Ectodermal cell (in vitro differentiated cells): ENCODE measurements at regions not wholly inside any gene's neighbourhood (a gene's known extent, or its start where the extent isn't known, plus 50 kb on each side); places are given as distances from the start of the nearest gene placed in this dataset.

Experiments used
- H3K27ac ChIP-seq: 2 replicates; pipeline ENCODE4 v1.7.0; 2013; ENCODE audit warnings: mild to moderate bottlenecking, low read depth, low read length; ENCODE audit not compliant: insufficient read depth, poor library complexity, severe bottlenecking
- H3K27me3 ChIP-seq: 2 replicates; pipeline ENCODE4 v1.7.0; 2013; ENCODE audit warnings: mild to moderate bottlenecking, low read length; ENCODE audit not compliant: insufficient read depth, control insufficient read depth, poor library complexity, severe bottlenecking
- H3K36me3 ChIP-seq: one replicate; pipeline ENCODE4 v1.7.0; 2013; ENCODE audit warnings: low read length; ENCODE audit not compliant: control insufficient read depth, insufficient read depth
- H3K4me1 ChIP-seq: one replicate; pipeline ENCODE4 v1.7.0; 2013; ENCODE audit warnings: low read length; ENCODE audit not compliant: control insufficient read depth, insufficient read depth
- H3K4me3 ChIP-seq: 2 replicates; pipeline ENCODE4 v1.7.0; 2013; ENCODE audit warnings: low read depth, low read length, control low read depth; ENCODE audit not compliant: insufficient read depth
- H3K9me3 ChIP-seq: 2 replicates; pipeline ENCODE4 v1.7.0; 2013; ENCODE audit warnings: mild to moderate bottlenecking, low read length, moderate library complexity; ENCODE audit not compliant: control insufficient read depth
- WGBS, 2 experiments: methylation state at CpG; one replicate each; pipeline ENCODE4 v1.1.7; 2013; ENCODE audit warnings: missing lambda C conversion rate in 2 of 2; 5-methylcytosine and 5-hydroxymethylcytosine counted together

DNA sequence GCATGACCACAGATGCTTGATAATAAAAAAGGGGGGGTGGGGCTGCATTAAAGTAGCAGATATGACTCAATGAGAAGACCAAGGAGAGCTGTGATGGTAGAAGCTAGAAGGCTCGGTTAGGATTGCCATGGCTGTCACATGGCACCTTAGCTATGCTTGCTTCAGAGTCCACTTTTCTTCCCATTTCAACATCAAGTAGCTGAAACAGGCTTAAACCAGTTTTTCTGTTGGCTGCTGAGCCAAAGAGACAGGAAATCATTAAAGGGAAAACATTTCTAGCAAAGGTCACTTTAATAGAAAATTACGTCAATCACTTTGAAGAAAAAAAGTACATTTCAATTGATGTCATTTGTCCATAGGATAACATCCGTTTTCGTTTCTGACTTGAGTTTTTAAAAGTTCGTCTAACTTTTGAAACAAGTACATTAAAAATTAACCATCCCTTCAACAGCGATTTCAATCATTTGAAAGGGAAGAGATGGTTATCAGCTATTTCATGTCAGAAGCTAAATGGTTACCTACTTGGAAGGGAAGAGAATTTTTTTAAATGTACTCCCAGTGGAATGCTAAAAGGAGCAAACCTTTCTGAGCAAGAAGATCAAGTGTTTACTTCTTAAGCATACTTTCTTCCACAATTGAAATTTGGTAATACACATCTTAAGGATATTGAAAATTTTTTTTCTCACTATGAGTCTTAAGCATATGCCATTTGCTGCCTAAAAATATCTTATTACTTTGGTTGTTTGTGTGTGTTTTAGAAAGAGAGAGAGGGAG, 488.1 kb upstream of the PRMT6 start:
- H3K27me3 ChIP-seq: no peaks in the 10 kb centered on the region
- H3K4me1 ChIP-seq: no peaks in the 10 kb centered on the region
- WGBS, 2 experiments: 93 to 96% methylated on average over 5 to 6 of the region's 6 CpGs
- no peaks in the 10 kb centered on the region for H3K9me3 ChIP-seq
- H3K4me3 ChIP-seq: no peak overlapping the region
- H3K36me3 ChIP-seq: no peaks in the 10 kb centered on the region
- no peak overlapping the region for H3K27ac ChIP-seq

GRCh38 chr1:106571109-106571508, 485.4 kb upstream of the PRMT6 start:
- H3K4me3 ChIP-seq: no peak overlapping the region
- no peaks in the 10 kb centered on the region for H3K27me3 ChIP-seq
- H3K27ac ChIP-seq: no peak overlapping the region
- no peaks in the 10 kb centered on the region for H3K9me3 ChIP-seq
- no peaks in the 10 kb centered on the region for H3K36me3 ChIP-seq
- no peaks in the 10 kb centered on the region for H3K4me1 ChIP-seq
- 96 to 97% methylated on average over 4 of the region's 4 CpGs for WGBS, 2 experiments

- no peaks in the 10 kb centered on the region for H3K9me3 ChIP-seq
- H3K36me3 ChIP-seq: no peaks in the 10 kb centered on the region
- H3K4me1 ChIP-seq: no peaks in the 10 kb centered on the region
- H3K27me3 ChIP-seq: no peaks in the 10 kb centered on the region
- no peak overlapping the region for H3K27ac ChIP-seq
- H3K4me3 ChIP-seq: no peak overlapping the region
- WGBS, 2 experiments: 100% methylated on average over 1 of the region's 1 CpG; no CpG with 5 or more reads in 1 of the 2 experiments
These were observed 472.4 kb upstream of the PRMT6 start for GRCh38 chr1:106584107-106584506.

DNA sequence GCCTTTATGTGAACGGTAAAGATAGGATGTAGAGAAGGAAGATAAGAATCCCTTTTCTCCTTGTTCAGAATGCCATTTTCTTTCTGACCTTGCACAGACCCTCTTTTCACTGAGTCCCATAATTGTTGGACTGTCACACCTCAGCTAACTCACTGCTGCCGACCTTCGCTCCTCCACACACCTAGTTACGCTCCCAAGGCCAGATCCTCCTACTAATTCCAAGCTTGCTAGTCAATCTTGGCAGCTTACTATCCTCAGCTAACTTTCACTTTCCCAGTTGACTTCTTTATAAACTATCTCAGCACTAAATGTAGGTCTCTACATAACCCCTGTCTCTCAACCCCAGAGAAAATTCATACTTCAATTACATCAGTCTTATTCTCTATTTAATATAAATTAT, 471.8 kb upstream of the PRMT6 start:
- Histone ChIP-seq H3K27ac (no peak overlapping the region), H3K4me3 (no peak overlapping the region), H3K4me1 (no peaks in the 10 kb centered on the region), H3K9me3 (no peaks in the 10 kb centered on the region), H3K27me3 (no peaks in the 10 kb centered on the region), H3K36me3 (no peaks in the 10 kb centered on the region)
- WGBS, 2 experiments: 93 to 94% methylated on average over 4 of the region's 4 CpGs

- Histone ChIP-seq H3K36me3 (no peaks in the 10 kb centered on the region), H3K9me3 (no peaks in the 10 kb centered on the region), H3K4me1 (no peaks in the 10 kb centered on the region), H3K27me3 (no peaks in the 10 kb centered on the region), H3K27ac (no peak overlapping the region), H3K4me3 (no peak overlapping the region)
- WGBS, 2 experiments: 86 to 89% methylated on average over 2 of the region's 2 CpGs
These were observed 455.8 kb upstream of the PRMT6 start for GRCh38 chr1:106600626-106601025.

DNA sequence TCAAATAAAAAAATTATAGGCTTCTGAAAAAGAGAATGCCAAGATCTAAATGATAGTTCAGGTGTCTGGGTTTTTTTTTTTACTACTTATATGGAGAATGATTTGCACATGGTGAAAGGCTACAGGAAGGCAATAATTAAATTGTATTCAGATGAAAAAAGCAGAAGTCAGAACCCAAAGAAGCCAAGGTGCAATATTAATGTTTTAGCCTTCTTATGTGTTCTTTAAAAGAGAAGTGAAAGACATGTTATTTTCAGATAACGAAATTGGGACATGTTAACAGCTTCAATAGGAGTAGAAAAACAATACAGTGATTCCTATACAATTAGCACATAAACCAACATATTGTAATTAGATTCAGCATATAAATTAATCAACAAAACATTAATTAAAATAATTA, 452.9 kb upstream of the PRMT6 start:
- H3K27me3 ChIP-seq: no peaks in the 10 kb centered on the region
- no peaks in the 10 kb centered on the region for H3K9me3 ChIP-seq
- no peak overlapping the region for H3K27ac ChIP-seq
- H3K4me3 ChIP-seq: no peak overlapping the region
- H3K36me3 ChIP-seq: no peaks in the 10 kb centered on the region
- H3K4me1 ChIP-seq: no peaks in the 10 kb centered on the region
- 75% methylated on average over 1 of the region's 1 CpG; no CpG with 5 or more reads in 1 of the 2 experiments for WGBS, 2 experiments

DNA sequence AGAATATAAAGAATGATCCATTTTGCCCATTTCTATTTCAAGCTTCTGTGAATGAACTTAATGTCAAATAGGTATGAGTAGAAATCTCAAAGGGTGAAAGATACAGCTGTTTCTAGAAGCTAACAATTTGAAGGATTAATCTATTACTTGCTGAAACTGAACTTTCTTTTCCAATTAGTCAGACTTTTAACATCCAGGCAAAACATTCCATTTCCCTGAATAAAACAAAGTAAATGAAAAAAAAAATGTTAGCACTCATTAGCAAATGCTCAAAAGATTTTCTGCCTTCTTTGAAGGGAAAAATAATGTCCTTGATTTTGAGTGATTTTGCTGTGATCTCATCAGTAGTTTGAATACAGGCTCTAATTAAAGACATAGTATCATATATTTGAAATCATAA, 447.6 kb upstream of the PRMT6 start:
- H3K4me1 ChIP-seq: no peaks in the 10 kb centered on the region
- no peak overlapping the region for H3K27ac ChIP-seq
- no peaks in the 10 kb centered on the region for H3K36me3 ChIP-seq
- no peak overlapping the region for H3K4me3 ChIP-seq
- no peaks in the 10 kb centered on the region for H3K27me3 ChIP-seq
- no peaks in the 10 kb centered on the region for H3K9me3 ChIP-seq

GRCh38 chr1:106613068-106613467, 443.4 kb upstream of the PRMT6 start:
- Histone ChIP-seq H3K36me3 (no peaks in the 10 kb centered on the region), H3K9me3 (no peaks in the 10 kb centered on the region), H3K4me3 (no peak overlapping the region), H3K27me3 (no peaks in the 10 kb centered on the region), H3K4me1 (no peaks in the 10 kb centered on the region), H3K27ac (no peak overlapping the region)
- WGBS, 2 experiments: 93 to 94% methylated on average over 3 of the region's 3 CpGs

DNA sequence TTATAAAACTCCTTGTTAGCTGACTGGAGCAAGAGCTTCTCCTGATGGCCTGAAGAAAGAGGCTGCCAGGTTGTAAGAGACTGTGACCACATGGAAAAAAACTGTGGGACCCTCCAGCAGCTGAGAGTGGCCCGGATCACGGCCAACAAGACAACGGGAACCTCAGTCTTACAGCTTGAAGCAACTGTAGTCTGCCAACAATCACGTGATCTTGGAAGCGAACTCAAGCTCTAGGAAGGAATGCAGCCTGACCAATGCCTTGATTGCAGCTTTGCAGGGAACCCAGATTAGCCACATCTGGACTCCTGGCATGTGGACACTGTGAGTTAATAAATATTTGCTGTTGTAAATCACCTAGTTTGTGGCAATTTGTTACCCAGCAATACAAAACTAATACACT, 442.6 kb upstream of the PRMT6 start:
- Histone ChIP-seq H3K9me3 (no peaks in the 10 kb centered on the region), H3K4me3 (no peak overlapping the region), H3K27ac (no peak overlapping the region), H3K27me3 (no peaks in the 10 kb centered on the region), H3K4me1 (no peaks in the 10 kb centered on the region), H3K36me3 (no peaks in the 10 kb centered on the region)
- WGBS, 2 experiments: 90 to 91% methylated on average over 5 of the region's 5 CpGs

GRCh38 chr1:106615473-106615872, 441.0 kb upstream of the PRMT6 start:
- H3K36me3 ChIP-seq: no peaks in the 10 kb centered on the region
- no peaks in the 10 kb centered on the region for H3K9me3 ChIP-seq
- H3K4me3 ChIP-seq: no peak overlapping the region
- no peaks in the 10 kb centered on the region for H3K27me3 ChIP-seq
- WGBS, 2 experiments: 86 to 100% methylated on average over 1 to 2 of the region's 2 CpGs
- H3K4me1 ChIP-seq: no peaks in the 10 kb centered on the region
- H3K27ac ChIP-seq: no peak overlapping the region
